Stomach (tissue), 8 donors: ENCODE measurements at regions not wholly inside any gene's neighbourhood (a gene's known extent, or its start where the extent isn't known, plus 50 kb on each side); places are given as distances from the start of the nearest gene placed in this dataset.

Experiments used
- DNase-seq, 2 donors: peaks; one replicate each; pipeline versions ENCODE4 v3.0.0 to v3.0.0-alpha.2; 2013 to 2019
- H3K27ac ChIP-seq, 5 donors: fragments of 200-600 bp in 4 of 5; sonication (generic) in 4 of 5; one replicate each; pipeline ENCODE4 v1.5.1; 2013 to 2019; ENCODE audit warnings: mild to moderate bottlenecking in 1 of 5, moderate library complexity in 1 of 5
- H3K27me3 ChIP-seq, 3 donors: fragments of 200-600 bp; sonication (generic); one replicate each; pipeline ENCODE4 v1.5.1; 2017 to 2019; ENCODE audit warnings: mixed run types in 1 of 3
- H3K36me3 ChIP-seq, 4 donors: fragments of 200-600 bp; sonication (generic); 1 replicate in 3 of 4; 2 replicates in 1 of 4; pipeline ENCODE4 v1.5.1; 2016 to 2019
- H3K4me1 ChIP-seq, 4 donors: fragments of 200-600 bp; sonication (generic); one replicate each; pipeline ENCODE4 v1.5.1; 2016 to 2019
- H3K4me3 ChIP-seq, 4 donors: fragments of 200-600 bp; sonication (generic) in 3 of 4; one replicate each; pipeline ENCODE4 v1.5.1; 2016 to 2019; ENCODE audit warnings: mild to moderate bottlenecking in 1 of 4
- H3K9me3 ChIP-seq, 4 donors: fragments of 200-600 bp; sonication (generic); one replicate each; pipeline ENCODE4 v1.5.1; 2016 to 2019
- EP300 ChIP-seq: sonication (generic); formaldehyde crosslinking; IDR thresholded peaks from one replicate; pipeline ENCODE4 v1.6.1; 2017; ENCODE audit warnings: antibody characterized with exemption
- POLR2A ChIP-seq, 4 donors: fragments of 450-650 bp; IDR thresholded peaks; one replicate each; pipeline ENCODE4 v1.6.1; 2016; ENCODE audit warnings: antibody characterized with exemption in 4 of 4, control low read depth in 2 of 4, mild to moderate bottlenecking in 1 of 4, moderate library complexity in 1 of 4
- POLR2AphosphoS5 ChIP-seq, 3 donors: sonication (generic); formaldehyde crosslinking; IDR thresholded peaks; one replicate each; pipeline ENCODE4 v1.6.1; 2016; ENCODE audit warnings: antibody characterized with exemption in 3 of 3
- WGBS, 5 donors: extraction: QIAGEN DNeasy Blood & Tissue Kit in 3 of 5; methylation state at CpG; one replicate each; pipeline versions ENCODE4 v1.1.5 to v1.1.7; 2013 to 2018; 5-methylcytosine and 5-hydroxymethylcytosine counted together
- intact Hi-C: fragments of 100-400 bp; cut with DNase I; formaldehyde crosslinking; loops from one replicate; pipeline ENCODE4 v1.15.1; 2023; ENCODE audit warnings: low total_unique reads
- TF ChIP-seq, protein P1 (sequence below), 7 experiments: fragments of 450-650 bp in 4 of 7; fragments of 200-600 bp in 3 of 7; sonication (generic) in 3 of 7; IDR thresholded peaks; one replicate each; pipeline ENCODE4 v1.5.1; 2016 to 2019; ENCODE audit warnings: antibody characterized with exemption in 7 of 7, control low read depth in 2 of 7, mild to moderate bottlenecking in 1 of 7
- donor health status: healthy with polysubstance abuse.
- donor health status: Bipolar disorder and iron deficiency.
- donor health status: healthy.

- no peak for TF ChIP-seq POLR2A (IDR thresholded peaks at IDR 0.05)
- no peak for TF ChIP-seq EP300
- no peak for TF ChIP-seq POLR2AphosphoS5 (IDR thresholded peaks at IDR 0.05)
- TF ChIP-seq, protein P1, sequence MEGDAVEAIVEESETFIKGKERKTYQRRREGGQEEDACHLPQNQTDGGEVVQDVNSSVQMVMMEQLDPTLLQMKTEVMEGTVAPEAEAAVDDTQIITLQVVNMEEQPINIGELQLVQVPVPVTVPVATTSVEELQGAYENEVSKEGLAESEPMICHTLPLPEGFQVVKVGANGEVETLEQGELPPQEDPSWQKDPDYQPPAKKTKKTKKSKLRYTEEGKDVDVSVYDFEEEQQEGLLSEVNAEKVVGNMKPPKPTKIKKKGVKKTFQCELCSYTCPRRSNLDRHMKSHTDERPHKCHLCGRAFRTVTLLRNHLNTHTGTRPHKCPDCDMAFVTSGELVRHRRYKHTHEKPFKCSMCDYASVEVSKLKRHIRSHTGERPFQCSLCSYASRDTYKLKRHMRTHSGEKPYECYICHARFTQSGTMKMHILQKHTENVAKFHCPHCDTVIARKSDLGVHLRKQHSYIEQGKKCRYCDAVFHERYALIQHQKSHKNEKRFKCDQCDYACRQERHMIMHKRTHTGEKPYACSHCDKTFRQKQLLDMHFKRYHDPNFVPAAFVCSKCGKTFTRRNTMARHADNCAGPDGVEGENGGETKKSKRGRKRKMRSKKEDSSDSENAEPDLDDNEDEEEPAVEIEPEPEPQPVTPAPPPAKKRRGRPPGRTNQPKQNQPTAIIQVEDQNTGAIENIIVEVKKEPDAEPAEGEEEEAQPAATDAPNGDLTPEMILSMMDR (IDR thresholded peaks at IDR 0.05) = no peak
- DNase-seq = peak in 1 of 2 donors; percentile 72
- intact Hi-C loops = no loop called here
- H3K36me3 ChIP-seq = no peaks in the 10 kb centered on the region
- H3K9me3 ChIP-seq = no peaks in the 10 kb centered on the region
- peak overlapping the region in 1 of 4 donors; percentile 15 for H3K4me3 ChIP-seq
- H3K27me3 ChIP-seq = no peaks in the 10 kb centered on the region
- H3K27ac ChIP-seq = peak overlapping the region in 4 of 5 donors; percentile 12 to 39 (median 35)
- 37 to 55% (median 48%) methylated on average over 6 of the region's 6 CpGs for WGBS, 5 donors
- H3K4me1 ChIP-seq = peaks cover 11 to 33% (median 23%) of the 10 kb centered on the region in 4 donors
These were observed 1037.6 kb upstream of the NR2F2 start for GRCh38 chr15:95292785-95293450.

GRCh38 chr15:95293456-95294031 lies 1037.0 kb upstream of the NR2F2 start:
- H3K4me3 ChIP-seq = no peak overlapping the region
- intact Hi-C loops = no loop called here

GRCh38 chr15:95295363-95295762 lies 1035.1 kb upstream of the NR2F2 start:
- 68 to 94% (median 80%) methylated on average over 9 of the region's 9 CpGs for WGBS, 5 donors
- Histone ChIP-seq H3K36me3 (no peaks in the 10 kb centered on the region), H3K4me3 (no peak overlapping the region), H3K4me1 (peaks cover 11 to 34% (median 24%) of the 10 kb centered on the region in 4 donors), H3K27me3 (no peaks in the 10 kb centered on the region), H3K27ac (no peak overlapping the region), H3K9me3 (no peaks in the 10 kb centered on the region)
- TF ChIP-seq POLR2A (IDR thresholded peaks at IDR 0.05) (no peak), POLR2AphosphoS5 (IDR thresholded peaks at IDR 0.05) (no peak), EP300 (no peak)
- TF ChIP-seq, protein P1 (IDR thresholded peaks at IDR 0.05) = no peak
- intact Hi-C loops = no loop called here
- DNase-seq = no peak

More at GRCh38 chr15:95293456-95294031, 1037.0 kb upstream of the NR2F2 start:
- DNase-seq = no peak
- Histone ChIP-seq H3K9me3 (no peaks in the 10 kb centered on the region), H3K36me3 (no peaks in the 10 kb centered on the region), H3K27me3 (no peaks in the 10 kb centered on the region), H3K27ac (peak overlapping the region in 2 of 5 donors; percentile 36 to 39), H3K4me1 (peaks cover 11 to 33% (median 23%) of the 10 kb centered on the region in 4 donors)
- TF ChIP-seq EP300 (no peak), POLR2A (IDR thresholded peaks at IDR 0.05) (no peak)
- WGBS, 5 donors = 59 to 70% (median 59%) methylated on average over 6 of the region's 6 CpGs

DNA sequence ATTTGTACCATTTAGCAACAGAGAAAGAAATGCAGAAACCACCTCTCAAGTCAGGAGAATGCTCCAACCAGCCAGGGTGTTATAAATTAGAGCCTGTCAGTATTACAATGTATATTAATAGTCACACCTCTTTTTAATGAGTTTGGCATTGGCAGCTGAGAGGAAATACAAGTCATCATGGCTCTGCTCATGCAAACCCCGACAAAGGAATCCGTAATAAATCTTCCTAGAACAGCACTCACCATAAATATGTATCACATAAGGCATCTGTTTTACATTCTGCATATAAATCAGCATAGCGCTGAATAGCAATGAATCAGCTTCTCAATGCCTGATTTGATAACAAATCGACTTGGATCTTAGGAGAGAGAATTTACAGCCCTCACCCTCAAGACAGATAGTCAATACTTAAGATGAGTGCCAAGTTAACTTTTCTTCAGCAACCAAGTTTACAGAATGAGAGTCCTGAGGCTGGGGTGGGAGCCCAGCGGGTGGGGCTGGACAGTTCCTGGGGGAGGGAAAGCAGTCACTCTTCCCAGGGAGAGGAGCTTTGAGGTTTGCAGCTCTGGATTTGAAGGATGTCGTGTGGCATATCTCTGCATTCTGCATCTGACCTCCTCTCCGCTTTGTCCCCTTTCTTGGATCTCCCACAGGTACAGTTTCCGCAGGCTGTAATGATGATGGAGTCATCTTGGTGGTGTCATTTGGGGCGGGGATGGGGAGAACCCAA lies 1034.4 kb upstream of the NR2F2 start:
- H3K27me3 ChIP-seq = no peaks in the 10 kb centered on the region
- no peak overlapping the region for H3K4me3 ChIP-seq
- H3K36me3 ChIP-seq = no peaks in the 10 kb centered on the region
- no peak overlapping the region for H3K27ac ChIP-seq
- no peaks in the 10 kb centered on the region for H3K9me3 ChIP-seq
- H3K4me1 ChIP-seq = peaks cover 14 to 40% (median 29%) of the 10 kb centered on the region in 4 donors
- no peak for DNase-seq
- intact Hi-C loops = no loop called here
- no peak for TF ChIP-seq POLR2A (IDR thresholded peaks at IDR 0.05)
- no peak for TF ChIP-seq EP300
- no peak for TF ChIP-seq POLR2AphosphoS5 (IDR thresholded peaks at IDR 0.05)
- TF ChIP-seq, protein P1 (IDR thresholded peaks at IDR 0.05) = no peak
- WGBS, 5 donors = 60 to 72% (median 66%) methylated on average over 9 of the region's 9 CpGs
